PFSK-1 (cell line): ENCODE measurements at regions not wholly inside any gene's neighbourhood (a gene's known extent, or its start where the extent isn't known, plus 50 kb on each side); places are given as distances from the start of the nearest gene placed in this dataset.

Experiments used
- FOXP2 ChIP-seq: optimal IDR thresholded peaks from 2 replicates; pipeline ENCODE3; 2011; ENCODE audit warnings: borderline replicate concordance, control low read depth, inconsistent platforms; ENCODE audit not compliant: insufficient read depth; ENCODE audit errors: extremely low read length, extremely low read depth
- POLR2AphosphoS5 ChIP-seq: IDR thresholded peaks from 2 replicates; pipeline ENCODE4 v1.6.1; 2012; ENCODE audit warnings: low read depth, mild to moderate bottlenecking, control low read depth, low read length, moderate library complexity
- REST ChIP-seq, 2 experiments: IDR thresholded peaks; 2 replicates each; pipeline versions ENCODE4 v1.6.1 to v1.8.0; 2011 to 2012; ENCODE audit warnings: low read depth in 2 of 2, low read length in 2 of 2, control low read depth in 1 of 2, inconsistent platforms in 1 of 2, mild to moderate bottlenecking in 1 of 2, moderate library complexity in 1 of 2; ENCODE audit not compliant: insufficient read depth in 1 of 2
- SIN3A ChIP-seq: IDR thresholded peaks from 2 replicates; pipeline ENCODE4 v1.6.1; 2012; ENCODE audit warnings: mild to moderate bottlenecking, low read length, moderate library complexity, borderline replicate concordance; ENCODE audit not compliant: insufficient read depth
- TAF1 ChIP-seq: IDR thresholded peaks from 2 replicates; pipeline ENCODE4 v1.6.1; 2012; ENCODE audit warnings: low read length, control low read depth, borderline replicate concordance; ENCODE audit not compliant: insufficient read depth

DNA sequence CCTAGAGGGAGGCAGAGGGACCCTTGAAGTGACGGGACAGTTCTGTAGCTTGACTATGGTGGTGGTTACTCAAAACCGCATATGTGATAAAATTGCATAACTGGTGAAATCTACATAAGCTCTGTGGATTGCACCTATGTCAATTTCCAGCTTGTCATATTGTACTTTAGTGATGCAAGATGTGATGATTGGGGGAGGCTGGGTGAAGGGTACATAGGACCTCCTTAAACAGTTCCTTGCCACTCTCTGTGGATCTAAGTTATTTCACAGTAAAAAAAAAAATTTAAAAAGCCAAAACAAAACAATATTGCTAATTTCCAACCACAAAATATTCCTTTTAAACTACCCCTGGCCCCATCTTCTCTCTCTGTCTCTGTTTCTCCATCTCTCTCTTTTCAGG is 472.6 kb upstream of the SULF2 start:
- TF ChIP-seq POLR2AphosphoS5 (no peak), REST (IDR thresholded peaks at IDR 0.05; ENCODE audit: insufficient read depth in 1 of 2, low read depth in 2 of 2, low read length in 2 of 2) (no peak), TAF1 (no peak), FOXP2 (no peak), SIN3A (no peak)
